OCI-LY7 (cell line): ENCODE measurements at regions not wholly inside any gene's neighbourhood (a gene's known extent, or its start where the extent isn't known, plus 50 kb on each side); places are given as distances from the start of the nearest gene placed in this dataset.

ENCODE experiments used
- EZH2phosphoT487 ChIP-seq: fragments of 200-600 bp; sonication (generic); IDR thresholded peaks from 2 replicates; pipeline ENCODE4 v1.6.1; 2018; ENCODE audit warnings: low read depth, borderline replicate concordance, mild to moderate bottlenecking, mixed run types, antibody characterized with exemption, low read length, moderate library complexity, mixed read lengths
- TF ChIP-seq, protein P1 (sequence below): fragments of 200-600 bp; sonication (generic); conservative IDR thresholded peaks from 2 replicates; pipeline ENCODE4 v1.5.1; 2014; ENCODE audit warnings: mild to moderate bottlenecking, antibody characterized with exemption, low read length, moderate library complexity, mixed read lengths

DNA sequence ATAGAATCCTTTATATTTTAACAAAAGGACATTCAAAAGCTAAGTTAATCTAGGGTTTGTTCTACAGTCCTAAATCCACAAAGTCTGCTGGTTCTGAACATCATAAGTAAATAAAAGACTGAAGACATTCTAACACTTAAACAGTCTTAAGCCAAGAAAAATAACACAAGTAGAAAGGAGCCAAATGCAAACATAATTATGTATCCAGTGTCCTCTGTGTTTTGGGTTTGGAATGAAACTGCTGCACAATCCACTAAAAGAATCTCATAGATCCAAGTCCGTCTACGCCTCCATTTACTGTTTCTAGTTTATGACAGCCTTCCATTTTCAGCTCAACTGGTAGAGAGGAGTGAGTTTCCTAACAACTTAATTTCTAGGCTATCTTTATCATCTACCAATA, 623.6 kb upstream of the FZD8 start:
- TF ChIP-seq, protein P1, sequence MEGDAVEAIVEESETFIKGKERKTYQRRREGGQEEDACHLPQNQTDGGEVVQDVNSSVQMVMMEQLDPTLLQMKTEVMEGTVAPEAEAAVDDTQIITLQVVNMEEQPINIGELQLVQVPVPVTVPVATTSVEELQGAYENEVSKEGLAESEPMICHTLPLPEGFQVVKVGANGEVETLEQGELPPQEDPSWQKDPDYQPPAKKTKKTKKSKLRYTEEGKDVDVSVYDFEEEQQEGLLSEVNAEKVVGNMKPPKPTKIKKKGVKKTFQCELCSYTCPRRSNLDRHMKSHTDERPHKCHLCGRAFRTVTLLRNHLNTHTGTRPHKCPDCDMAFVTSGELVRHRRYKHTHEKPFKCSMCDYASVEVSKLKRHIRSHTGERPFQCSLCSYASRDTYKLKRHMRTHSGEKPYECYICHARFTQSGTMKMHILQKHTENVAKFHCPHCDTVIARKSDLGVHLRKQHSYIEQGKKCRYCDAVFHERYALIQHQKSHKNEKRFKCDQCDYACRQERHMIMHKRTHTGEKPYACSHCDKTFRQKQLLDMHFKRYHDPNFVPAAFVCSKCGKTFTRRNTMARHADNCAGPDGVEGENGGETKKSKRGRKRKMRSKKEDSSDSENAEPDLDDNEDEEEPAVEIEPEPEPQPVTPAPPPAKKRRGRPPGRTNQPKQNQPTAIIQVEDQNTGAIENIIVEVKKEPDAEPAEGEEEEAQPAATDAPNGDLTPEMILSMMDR, result no peak
- TF ChIP-seq EZH2phosphoT487, result no peak
